Choroid plexus epithelial cell (primary cell): ENCODE measurements at regions not wholly inside any gene's neighbourhood (a gene's known extent, or its start where the extent isn't known, plus 50 kb on each side); places are given as distances from the start of the nearest gene placed in this dataset.

Experiments
- DNase-seq: peaks from one replicate; pipeline ENCODE4 v3.0.0-alpha.2; 2010; ENCODE audit warnings: low read depth
- H3K4me3 ChIP-seq: 2 replicates; pipeline ENCODE4 v1.5.1; 2011; ENCODE audit warnings: low read depth, mild to moderate bottlenecking, control low read depth, low read length, moderate library complexity
- TF ChIP-seq, protein P1 (sequence below): conservative IDR thresholded peaks from 2 replicates; pipeline ENCODE4 v1.5.1; 2011; ENCODE audit warnings: low read depth, mild to moderate bottlenecking, control low read depth, inconsistent platforms, low read length, moderate library complexity

GRCh38 chr5:2052687-2053086 is 170.0 kb upstream of the IRX4 start:
- no peak for DNase-seq
- H3K4me3 ChIP-seq, result no peak overlapping the region
- TF ChIP-seq, protein P1, sequence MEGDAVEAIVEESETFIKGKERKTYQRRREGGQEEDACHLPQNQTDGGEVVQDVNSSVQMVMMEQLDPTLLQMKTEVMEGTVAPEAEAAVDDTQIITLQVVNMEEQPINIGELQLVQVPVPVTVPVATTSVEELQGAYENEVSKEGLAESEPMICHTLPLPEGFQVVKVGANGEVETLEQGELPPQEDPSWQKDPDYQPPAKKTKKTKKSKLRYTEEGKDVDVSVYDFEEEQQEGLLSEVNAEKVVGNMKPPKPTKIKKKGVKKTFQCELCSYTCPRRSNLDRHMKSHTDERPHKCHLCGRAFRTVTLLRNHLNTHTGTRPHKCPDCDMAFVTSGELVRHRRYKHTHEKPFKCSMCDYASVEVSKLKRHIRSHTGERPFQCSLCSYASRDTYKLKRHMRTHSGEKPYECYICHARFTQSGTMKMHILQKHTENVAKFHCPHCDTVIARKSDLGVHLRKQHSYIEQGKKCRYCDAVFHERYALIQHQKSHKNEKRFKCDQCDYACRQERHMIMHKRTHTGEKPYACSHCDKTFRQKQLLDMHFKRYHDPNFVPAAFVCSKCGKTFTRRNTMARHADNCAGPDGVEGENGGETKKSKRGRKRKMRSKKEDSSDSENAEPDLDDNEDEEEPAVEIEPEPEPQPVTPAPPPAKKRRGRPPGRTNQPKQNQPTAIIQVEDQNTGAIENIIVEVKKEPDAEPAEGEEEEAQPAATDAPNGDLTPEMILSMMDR, result no peak

- H3K4me3 ChIP-seq, result no peak overlapping the region
- DNase-seq, result no peak
- TF ChIP-seq, protein P1, result no peak
Observed at GRCh38 chr5:2049876-2050275, 167.2 kb upstream of the IRX4 start.

DNA sequence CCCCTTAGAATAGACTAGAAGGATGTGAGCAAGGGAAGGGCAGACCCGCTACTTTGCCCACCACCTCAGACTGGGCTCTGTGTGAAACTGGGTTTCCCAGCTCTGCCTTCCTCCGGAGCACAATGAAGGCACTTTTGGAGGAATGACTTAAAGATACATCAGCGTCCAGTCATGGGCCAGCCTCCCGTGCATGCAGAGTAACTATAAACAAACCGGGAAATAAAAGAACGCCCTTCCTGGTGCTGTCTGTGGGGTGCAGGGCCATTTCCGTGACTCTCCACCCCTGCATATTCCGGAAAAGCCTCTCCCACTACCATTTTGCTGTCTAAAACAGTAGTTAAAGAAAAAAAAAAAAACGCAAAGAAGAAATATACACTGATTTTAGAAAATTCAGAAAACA is 165.9 kb upstream of the IRX4 start:
- H3K4me3 ChIP-seq, result no peak overlapping the region
- DNase-seq, result no peak
- TF ChIP-seq, protein P1, result no peak

- DNase-seq, result no peak
- H3K4me3 ChIP-seq, result no peak overlapping the region
- TF ChIP-seq, protein P1, result no peak
Observed at GRCh38 chr5:2047341-2047927, 164.7 kb upstream of the IRX4 start.

- no peak for DNase-seq
- no peak overlapping the region for H3K4me3 ChIP-seq
- TF ChIP-seq, protein P1, result no peak
Observed at GRCh38 chr5:2044041-2044440, 161.3 kb upstream of the IRX4 start.

DNA sequence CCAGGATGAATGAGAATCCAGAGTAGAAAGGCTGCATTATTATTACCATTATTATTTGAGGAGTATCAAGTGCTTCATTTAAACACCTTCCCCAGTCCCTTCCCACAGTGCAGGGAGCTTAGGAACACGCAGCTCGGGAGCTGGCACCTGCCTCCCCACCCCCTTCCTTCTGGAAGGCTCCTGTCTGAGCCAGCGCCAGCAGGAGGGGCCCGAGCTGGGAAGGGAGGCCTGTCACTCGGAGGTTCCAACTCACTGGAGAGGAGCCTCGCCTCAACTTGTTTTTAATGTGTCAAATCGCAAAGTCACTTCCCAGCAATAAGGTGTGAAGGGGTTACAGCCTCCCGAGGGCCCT is 156.4 kb upstream of the IRX4 start:
- no peak for DNase-seq
- TF ChIP-seq, protein P1, result no peak

More for the DNA sequence above, 156.4 kb upstream of the IRX4 start:
- no peak overlapping the region for H3K4me3 ChIP-seq
